Suprapubic skin (tissue), 3 donors: ENCODE measurements at regions not wholly inside any gene's neighbourhood (a gene's known extent, or its start where the extent isn't known, plus 50 kb on each side); places are given as distances from the start of the nearest gene placed in this dataset.

Experiments used
- EP300 ChIP-seq: sonication (generic); formaldehyde crosslinking; IDR thresholded peaks from one replicate; pipeline ENCODE4 v1.6.1; 2017; ENCODE audit warnings: antibody characterized with exemption
- POLR2A ChIP-seq, 2 donors: fragments of 450-650 bp; IDR thresholded peaks; one replicate each; pipeline ENCODE4 v1.6.1; 2017; ENCODE audit warnings: antibody characterized with exemption in 2 of 2, mild to moderate bottlenecking in 2 of 2, moderate library complexity in 2 of 2
- TF ChIP-seq, protein P1 (sequence below), 2 donors: fragments of 200-600 bp in 1 of 2; fragments of 450-650 bp in 1 of 2; sonication (generic) in 1 of 2; IDR thresholded peaks; one replicate each; pipeline ENCODE4 v1.5.1; 2016 to 2019; ENCODE audit warnings: antibody characterized with exemption in 2 of 2, mild to moderate bottlenecking in 1 of 2, moderate library complexity in 1 of 2

DNA sequence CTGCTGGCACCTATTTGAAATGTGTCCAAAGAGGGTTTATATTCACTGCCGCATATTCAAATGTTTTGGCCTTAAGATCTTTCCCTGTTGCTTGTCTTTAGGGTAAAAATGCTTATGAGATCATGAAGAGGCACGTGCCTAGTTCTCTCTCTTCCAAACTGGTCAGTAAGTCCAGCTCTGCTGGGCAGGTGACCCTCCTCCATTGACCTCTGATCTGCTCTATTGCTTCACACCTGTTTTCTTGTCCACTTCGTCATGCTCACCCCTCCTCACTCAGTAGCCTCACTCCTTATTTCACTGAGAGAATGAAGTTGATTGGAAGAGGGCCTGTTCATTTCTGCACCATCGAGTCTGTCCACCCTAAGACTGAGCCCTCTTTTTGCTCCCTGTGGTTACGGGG, 140.5 kb upstream of the COBL start:
- TF ChIP-seq POLR2A (IDR thresholded peaks at IDR 0.05): no peak
- TF ChIP-seq, protein P1, sequence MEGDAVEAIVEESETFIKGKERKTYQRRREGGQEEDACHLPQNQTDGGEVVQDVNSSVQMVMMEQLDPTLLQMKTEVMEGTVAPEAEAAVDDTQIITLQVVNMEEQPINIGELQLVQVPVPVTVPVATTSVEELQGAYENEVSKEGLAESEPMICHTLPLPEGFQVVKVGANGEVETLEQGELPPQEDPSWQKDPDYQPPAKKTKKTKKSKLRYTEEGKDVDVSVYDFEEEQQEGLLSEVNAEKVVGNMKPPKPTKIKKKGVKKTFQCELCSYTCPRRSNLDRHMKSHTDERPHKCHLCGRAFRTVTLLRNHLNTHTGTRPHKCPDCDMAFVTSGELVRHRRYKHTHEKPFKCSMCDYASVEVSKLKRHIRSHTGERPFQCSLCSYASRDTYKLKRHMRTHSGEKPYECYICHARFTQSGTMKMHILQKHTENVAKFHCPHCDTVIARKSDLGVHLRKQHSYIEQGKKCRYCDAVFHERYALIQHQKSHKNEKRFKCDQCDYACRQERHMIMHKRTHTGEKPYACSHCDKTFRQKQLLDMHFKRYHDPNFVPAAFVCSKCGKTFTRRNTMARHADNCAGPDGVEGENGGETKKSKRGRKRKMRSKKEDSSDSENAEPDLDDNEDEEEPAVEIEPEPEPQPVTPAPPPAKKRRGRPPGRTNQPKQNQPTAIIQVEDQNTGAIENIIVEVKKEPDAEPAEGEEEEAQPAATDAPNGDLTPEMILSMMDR (IDR thresholded peaks at IDR 0.05): no peak
- no peak for TF ChIP-seq EP300
